H1 (cell line): ENCODE measurements at regions not wholly inside any gene's neighbourhood (a gene's known extent, or its start where the extent isn't known, plus 50 kb on each side); places are given as distances from the start of the nearest gene placed in this dataset.

ENCODE experiments used
- CTCF ChIA-PET: fragments of 300-600 bp; sonication (Branson Sonifier 250); formaldehyde crosslinking; loops from one replicate; lab custom pipeline; 2021; ENCODE audit not compliant: partially characterized antibody; lab: Charles Lee
- POLR2A ChIA-PET: fragments of 300-600 bp; sonication (Branson Sonifier 250); formaldehyde crosslinking; loops from one replicate; lab custom pipeline; 2021; ENCODE audit warnings: inconsistent platforms; ENCODE audit not compliant: partially characterized antibody; lab: Charles Lee
- DNase-seq, 2 experiments: peaks; one replicate each; pipeline versions ENCODE4 v3.0.0 to v3.0.0-alpha.2; 2010 to 2022; ENCODE audit warnings: low spot score in 2 of 2, low read depth in 1 of 2, mixed read lengths in 1 of 2
- FAIRE-seq: peaks from 2 replicates; lab custom pipeline; 2011; peaks lifted over from hg19 to GRCh38; lab: Jason Lieb, UNC
- H2AFZ ChIP-seq: 2 replicates; pipeline ENCODE4 v1.8.1; 2012; ENCODE audit warnings: low read length, inconsistent platforms
- H2AK5ac ChIP-seq: 2 replicates; pipeline ENCODE4 v1.6.1; 2013; ENCODE audit warnings: low read depth, low read length
- H2BK120ac ChIP-seq: replicated peaks from 2 replicates; pipeline ENCODE3; 2013; ENCODE audit warnings: low read depth, low read length, inconsistent platforms
- H2BK12ac ChIP-seq: 2 replicates; pipeline ENCODE4 v1.6.1; 2013; ENCODE audit warnings: low read depth, low read length
- H2BK15ac ChIP-seq: 2 replicates; pipeline ENCODE4 v1.6.1; 2013; ENCODE audit warnings: low read length
- H2BK20ac ChIP-seq: 2 replicates; pipeline ENCODE4 v1.6.1; 2013; ENCODE audit warnings: low read length
- H2BK5ac ChIP-seq: 2 replicates; pipeline ENCODE4 v1.6.1; 2013; ENCODE audit warnings: low read depth, low read length
- H3K14ac ChIP-seq: 2 replicates; pipeline ENCODE4 v1.6.1; 2013; ENCODE audit warnings: inconsistent platforms; ENCODE audit not compliant: insufficient read length
- H3K18ac ChIP-seq: 2 replicates; pipeline ENCODE4 v1.6.1; 2013; ENCODE audit warnings: low read length; ENCODE audit errors: extremely low read depth
- H3K23ac ChIP-seq: 2 replicates; pipeline ENCODE4 v1.6.1; 2013; ENCODE audit warnings: inconsistent platforms; ENCODE audit not compliant: insufficient read length
- H3K23me2 ChIP-seq: 2 replicates; pipeline ENCODE4 v1.6.1; 2013; ENCODE audit warnings: low read depth, low read length
- H3K27ac ChIP-seq: 2 replicates; pipeline ENCODE4 v1.6.1; 2011; ENCODE audit warnings: low read depth, low read length, inconsistent platforms
- H3K27me3 ChIP-seq, 4 experiments: replicated peaks in 1 of 4; 1 replicate in 1 of 4; 2 replicates in 3 of 4; pipeline versions ENCODE4 v1.6.1 to v1.8.1; 2011 to 2013; ENCODE audit warnings: low read length in 3 of 4, mild to moderate bottlenecking in 3 of 4, inconsistent platforms in 2 of 4, mixed read lengths in 2 of 4, moderate library complexity in 1 of 4; ENCODE audit not compliant: control insufficient read depth in 3 of 4, insufficient read depth in 3 of 4; ENCODE audit errors: extremely low read depth in 1 of 4
- H3K36me3 ChIP-seq, 4 experiments: 2 replicates each; pipeline versions ENCODE4 v1.6.1 to v1.8.1; 2011 to 2013; ENCODE audit warnings: mild to moderate bottlenecking in 4 of 4, low read length in 3 of 4, moderate library complexity in 2 of 4, control low read depth in 1 of 4, inconsistent platforms in 1 of 4; ENCODE audit not compliant: insufficient read depth in 4 of 4, control insufficient read depth in 2 of 4
- H3K4ac ChIP-seq: replicated peaks from 2 replicates; pipeline ENCODE3; 2013; ENCODE audit warnings: low read length, low read depth, mixed read lengths, inconsistent platforms; ENCODE audit not compliant: insufficient read length
- H3K4me1 ChIP-seq, 4 experiments: replicated peaks in 1 of 4; 1 replicate in 1 of 4; 2 replicates in 3 of 4; pipeline versions ENCODE4 v1.6.1 to v1.8.1; 2011 to 2013; ENCODE audit warnings: low read length in 3 of 4, inconsistent platforms in 2 of 4, mixed read lengths in 1 of 4; ENCODE audit not compliant: insufficient read depth in 4 of 4, control insufficient read depth in 3 of 4
- H3K4me2 ChIP-seq, 2 experiments: 2 replicates each; pipeline versions ENCODE4 v1.6.1 to v1.8.1; 2011 to 2013; ENCODE audit warnings: low read depth in 2 of 2, low read length in 2 of 2, control low read depth in 1 of 2, inconsistent platforms in 1 of 2, mild to moderate bottlenecking in 1 of 2; ENCODE audit not compliant: insufficient read depth in 1 of 2
- H3K4me3 ChIP-seq, 4 experiments: fragments of 200-600, 300-600 bp in 1 of 4; sonication (generic), shearing (Covaris generic), sonication (Bioruptor Twin) in 1 of 4; 2 replicates each; pipeline versions ENCODE4 v1.5.1 to v1.8.1; 2011 to 2016; ENCODE audit warnings: low read length in 4 of 4, low read depth in 3 of 4, control low read depth in 2 of 4, inconsistent platforms in 2 of 4, mild to moderate bottlenecking in 2 of 4, mixed read lengths in 1 of 4, moderate library complexity in 1 of 4; ENCODE audit not compliant: insufficient read depth in 2 of 4; ENCODE audit errors: extremely low read depth in 1 of 4
- H3K56ac ChIP-seq: replicated peaks from 2 replicates; pipeline ENCODE3; 2013; ENCODE audit warnings: low read depth, mild to moderate bottlenecking, mixed read lengths, low read length, inconsistent platforms; ENCODE audit not compliant: insufficient read length
- H3K79me1 ChIP-seq: 2 replicates; pipeline ENCODE4 v1.6.1; 2013; ENCODE audit warnings: low read depth, low read length, control low read depth
- H3K79me2 ChIP-seq, 2 experiments: 2 replicates each; pipeline versions ENCODE4 v1.6.1 to v1.8.1; 2012 to 2013; ENCODE audit warnings: low read length in 2 of 2, mild to moderate bottlenecking in 2 of 2, inconsistent platforms in 1 of 2; ENCODE audit not compliant: insufficient read depth in 2 of 2, control insufficient read depth in 1 of 2
- H3K9ac ChIP-seq, 4 experiments: replicated peaks in 1 of 4; 1 replicate in 1 of 4; 2 replicates in 3 of 4; pipeline versions ENCODE4 v1.6.1 to v1.8.1; 2011 to 2013; ENCODE audit warnings: low read depth in 3 of 4, low read length in 3 of 4, control low read depth in 2 of 4, mild to moderate bottlenecking in 2 of 4, moderate library complexity in 2 of 4, inconsistent platforms in 1 of 4; ENCODE audit errors: extremely low read depth in 1 of 4
- H3K9me3 ChIP-seq, 2 experiments: 2 replicates each; pipeline versions ENCODE4 v1.6.1 to v1.8.1; 2012 to 2013; ENCODE audit warnings: mild to moderate bottlenecking in 2 of 2, moderate library complexity in 2 of 2, control low read depth in 1 of 2, inconsistent platforms in 1 of 2, low read depth in 1 of 2, low read length in 1 of 2, mixed read lengths in 1 of 2; ENCODE audit not compliant: insufficient read depth in 2 of 2
- H4K20me1 ChIP-seq, 2 experiments: replicated peaks in 1 of 2; 2 replicates each; pipeline versions ENCODE3 to v1.8.1; 2011 to 2013; ENCODE audit warnings: inconsistent platforms in 2 of 2, low read length in 2 of 2, mild to moderate bottlenecking in 1 of 2; ENCODE audit not compliant: insufficient read depth in 2 of 2, control insufficient read depth in 1 of 2
- H4K5ac ChIP-seq: 2 replicates; pipeline ENCODE4 v1.6.1; 2013; ENCODE audit warnings: low read length, low read depth, mixed read lengths, inconsistent platforms; ENCODE audit not compliant: insufficient read length
- H4K8ac ChIP-seq: 2 replicates; pipeline ENCODE4 v1.8.0; 2013; ENCODE audit warnings: mild to moderate bottlenecking, moderate library complexity, low read length, inconsistent platforms; ENCODE audit not compliant: insufficient read depth; ENCODE audit errors: extremely low read depth
- H4K91ac ChIP-seq: replicated peaks from 2 replicates; pipeline ENCODE3; 2013; ENCODE audit warnings: low read length, mixed read lengths, inconsistent platforms; ENCODE audit not compliant: insufficient read length
- ATF2 ChIP-seq: IDR thresholded peaks from 2 replicates; pipeline ENCODE4 v1.6.1; 2012; ENCODE audit warnings: low read length, inconsistent platforms
- BRCA1 ChIP-seq: IDR thresholded peaks from 2 replicates; pipeline ENCODE4 v1.6.1; 2012; ENCODE audit warnings: low read depth, low read length, improper control_type of control experiment
- CBX8 ChIP-seq: fragments of 300-800, 300-1000 bp; sonication (generic); IDR thresholded peaks from 2 replicates; pipeline ENCODE4 v1.7.1; 2016; ENCODE audit warnings: low read depth, low read length, borderline replicate concordance
- HDAC2 ChIP-seq, 2 experiments: fragments of 300-600 bp in 1 of 2; sonication (generic) in 1 of 2; IDR thresholded peaks; 2 replicates each; pipeline ENCODE4 v1.6.1; 2011 to 2012; ENCODE audit warnings: low read depth in 2 of 2, low read length in 2 of 2, mild to moderate bottlenecking in 2 of 2, moderate library complexity in 2 of 2, borderline replicate concordance in 1 of 2, inconsistent platforms in 1 of 2
- JUND ChIP-seq: IDR thresholded peaks from 2 replicates; pipeline ENCODE4 v1.6.1; 2011; ENCODE audit warnings: mild to moderate bottlenecking, improper control_type of control experiment, low read length
- PHF8 ChIP-seq: fragments of 200-600 bp; sonication (generic); conservative IDR thresholded peaks from 2 replicates; pipeline ENCODE4 v1.7.1; 2012; ENCODE audit warnings: low read depth, mild to moderate bottlenecking, inconsistent platforms, low read length, moderate library complexity
- RFX5 ChIP-seq: IDR thresholded peaks from 2 replicates; pipeline ENCODE4 v1.6.1; 2011; ENCODE audit warnings: low read depth, low read length, improper control_type of control experiment, borderline replicate concordance
- SAP30 ChIP-seq: fragments of 300-600 bp; sonication (generic); IDR thresholded peaks from 2 replicates; pipeline ENCODE4 v1.7.1; 2012; ENCODE audit warnings: low read length, moderate library complexity, mild to moderate bottlenecking, inconsistent platforms; ENCODE audit not compliant: insufficient read depth, insufficient replicate concordance
- SIRT6 ChIP-seq: IDR thresholded peaks from one replicate; pipeline ENCODE4 v1.7.1; 2012; ENCODE audit warnings: low read length, inconsistent platforms
- TBP ChIP-seq: IDR thresholded peaks from 2 replicates; pipeline ENCODE4 v1.6.1; 2011; ENCODE audit warnings: low read depth, low read length, improper control_type of control experiment
- USF2 ChIP-seq: IDR thresholded peaks from 2 replicates; pipeline ENCODE4 v1.6.1; 2011; ENCODE audit warnings: low read length, improper control_type of control experiment
- WGBS, 2 experiments: shearing (Covaris generic) in 1 of 2; methylation state at CpG; one replicate each; pipeline versions ENCODE4 v1.1.6 to v1.1.7; 2013 to 2015; ENCODE audit warnings: low lambda C conversion rate in 2 of 2, mixed read lengths in 2 of 2, inconsistent platforms in 1 of 2, low coverage in 1 of 2, missing lambda C conversion rate in 1 of 2; ENCODE audit not compliant: insufficient replicate concordance in 2 of 2, insufficient coverage in 1 of 2, insufficient read length in 1 of 2; ENCODE audit errors: extremely low coverage in 1 of 2, missing lambda C conversion rate in 1 of 2; 5-methylcytosine and 5-hydroxymethylcytosine counted together

- Histone ChIP-seq H2BK120ac (no peak overlapping the region), H3K27ac (no peak overlapping the region), H3K9ac (no peak overlapping the region), H3K23ac (no peak overlapping the region), H2AFZ (peak overlapping the region; percentile 40; the same call in 1 of the 2 replicates), H3K56ac (no peak overlapping the region), H4K20me1 (no peaks in the 10 kb centered on the region), H2BK20ac (no peak overlapping the region), H3K4me2 (no peak overlapping the region), H3K27me3 (no peaks in the 10 kb centered on the region), H3K4me3 (no peak overlapping the region), H2BK5ac (no peak overlapping the region), H2BK12ac (no peak overlapping the region), H2BK15ac (no peak overlapping the region), H3K23me2 (no peaks in the 10 kb centered on the region), H4K91ac (no peak overlapping the region), H3K14ac (no peak overlapping the region), H3K36me3 (no peaks in the 10 kb centered on the region), H2AK5ac (no peak overlapping the region), H3K79me2 (no peaks in the 10 kb centered on the region), H3K79me1 (no peaks in the 10 kb centered on the region), H3K4me1 (no peaks in the 10 kb centered on the region), H3K4ac (no peak overlapping the region), H4K5ac (no peak overlapping the region), H3K18ac (no peak overlapping the region), H3K9me3 (no peaks in the 10 kb centered on the region), H4K8ac (no peak overlapping the region)
- CTCF ChIA-PET, result interaction anchor here (0.7 kb wide), 1 partner anchor 63 kb away, joined by 3 read pairs; no protein-coding TSS in a partner anchor
- DNase-seq, result no peak
- no peak for FAIRE-seq
- WGBS, 2 experiments, result 87% methylated on average over 5 of the region's 5 CpGs; no CpG with 5 or more reads in 1 of the 2 experiments
- POLR2A ChIA-PET, result no interaction called here
- no peak for TF ChIP-seq USF2
- TF ChIP-seq ATF2, result no peak
- TF ChIP-seq BRCA1, result no peak
- no peak for TF ChIP-seq SAP30
- no peak for TF ChIP-seq CBX8
- no peak for TF ChIP-seq HDAC2 (IDR thresholded peaks at IDR 0.05; ENCODE audit: borderline replicate concordance in 1 of 2, low read depth in 2 of 2, low read length in 2 of 2)
- TF ChIP-seq RFX5, result no peak
- TF ChIP-seq SIRT6, result no peak
- no peak for TF ChIP-seq JUND
- no peak for TF ChIP-seq TBP
- TF ChIP-seq PHF8, result no peak
Measured at GRCh38 chr5:164170814-164171213, 665.4 kb downstream of the MAT2B start.
